22Rv1 (cell line): ENCODE measurements at regions not wholly inside any gene's neighbourhood (a gene's known extent, or its start where the extent isn't known, plus 50 kb on each side); places are given as distances from the start of the nearest gene placed in this dataset.
A peak's percentile ranks its signal among the peaks of the same experiment; 100 is the strongest.

Experiments
- H3K27ac ChIP-seq: fragments of 450-650 bp; 2 replicates; pipeline ENCODE4 v1.5.1; 2017
- ZFX ChIP-seq: fragments of 450-650 bp; IDR thresholded peaks from 2 replicates; pipeline ENCODE4 v1.6.1; 2017; ENCODE audit warnings: antibody characterized with exemption, borderline replicate concordance
- TF ChIP-seq, protein P1 (sequence below): fragments of 450-650 bp; IDR thresholded peaks from 2 replicates; pipeline ENCODE4 v1.5.1; 2017; ENCODE audit warnings: mild to moderate bottlenecking

DNA sequence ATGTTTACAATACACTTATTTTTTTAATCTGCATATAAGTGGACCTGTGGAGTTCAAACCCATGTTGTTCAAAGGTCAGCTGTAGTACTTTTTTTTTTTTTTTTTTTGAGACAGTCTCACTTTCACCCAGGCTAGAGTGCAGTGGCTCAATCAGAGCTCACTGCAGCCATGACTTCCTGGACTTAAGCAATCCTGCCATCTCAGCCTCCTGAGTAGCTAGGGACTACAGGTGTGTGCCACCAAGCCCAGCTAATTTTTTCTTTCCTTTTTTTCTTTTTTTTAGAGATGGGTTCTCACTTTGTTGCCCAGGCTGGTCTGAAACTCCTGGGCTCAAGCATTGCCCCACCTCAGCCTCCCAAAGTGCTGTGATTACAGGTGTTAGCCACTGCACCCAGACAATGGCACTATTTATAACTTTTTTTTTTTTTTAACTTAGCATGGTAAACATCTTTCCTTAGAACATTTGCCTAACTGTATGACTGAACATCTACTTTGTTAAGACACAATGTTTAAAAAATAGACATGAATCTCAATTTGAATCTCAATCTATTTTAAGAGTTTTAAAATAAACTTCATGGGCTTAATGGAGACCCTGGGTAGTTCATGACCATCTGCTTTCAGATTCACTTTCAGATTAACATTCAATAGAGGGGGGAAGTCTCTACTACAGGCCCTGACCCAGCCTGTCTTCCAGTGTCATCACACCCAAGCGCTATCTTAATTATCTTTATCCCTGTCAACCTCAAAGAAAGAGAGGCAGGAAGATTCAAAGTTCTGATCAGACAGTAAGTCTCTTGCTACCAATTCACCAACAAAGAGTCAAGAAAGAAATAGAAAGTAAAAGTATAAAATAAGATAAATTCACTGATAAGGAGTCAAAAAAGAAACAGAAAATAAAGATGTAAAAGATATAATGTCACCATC lies 97.7 kb upstream of the DOCK9 start:
- H3K27ac ChIP-seq: no peak overlapping the region
- TF ChIP-seq, protein P1, sequence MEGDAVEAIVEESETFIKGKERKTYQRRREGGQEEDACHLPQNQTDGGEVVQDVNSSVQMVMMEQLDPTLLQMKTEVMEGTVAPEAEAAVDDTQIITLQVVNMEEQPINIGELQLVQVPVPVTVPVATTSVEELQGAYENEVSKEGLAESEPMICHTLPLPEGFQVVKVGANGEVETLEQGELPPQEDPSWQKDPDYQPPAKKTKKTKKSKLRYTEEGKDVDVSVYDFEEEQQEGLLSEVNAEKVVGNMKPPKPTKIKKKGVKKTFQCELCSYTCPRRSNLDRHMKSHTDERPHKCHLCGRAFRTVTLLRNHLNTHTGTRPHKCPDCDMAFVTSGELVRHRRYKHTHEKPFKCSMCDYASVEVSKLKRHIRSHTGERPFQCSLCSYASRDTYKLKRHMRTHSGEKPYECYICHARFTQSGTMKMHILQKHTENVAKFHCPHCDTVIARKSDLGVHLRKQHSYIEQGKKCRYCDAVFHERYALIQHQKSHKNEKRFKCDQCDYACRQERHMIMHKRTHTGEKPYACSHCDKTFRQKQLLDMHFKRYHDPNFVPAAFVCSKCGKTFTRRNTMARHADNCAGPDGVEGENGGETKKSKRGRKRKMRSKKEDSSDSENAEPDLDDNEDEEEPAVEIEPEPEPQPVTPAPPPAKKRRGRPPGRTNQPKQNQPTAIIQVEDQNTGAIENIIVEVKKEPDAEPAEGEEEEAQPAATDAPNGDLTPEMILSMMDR: no peak
- TF ChIP-seq ZFX: no peak

DNA sequence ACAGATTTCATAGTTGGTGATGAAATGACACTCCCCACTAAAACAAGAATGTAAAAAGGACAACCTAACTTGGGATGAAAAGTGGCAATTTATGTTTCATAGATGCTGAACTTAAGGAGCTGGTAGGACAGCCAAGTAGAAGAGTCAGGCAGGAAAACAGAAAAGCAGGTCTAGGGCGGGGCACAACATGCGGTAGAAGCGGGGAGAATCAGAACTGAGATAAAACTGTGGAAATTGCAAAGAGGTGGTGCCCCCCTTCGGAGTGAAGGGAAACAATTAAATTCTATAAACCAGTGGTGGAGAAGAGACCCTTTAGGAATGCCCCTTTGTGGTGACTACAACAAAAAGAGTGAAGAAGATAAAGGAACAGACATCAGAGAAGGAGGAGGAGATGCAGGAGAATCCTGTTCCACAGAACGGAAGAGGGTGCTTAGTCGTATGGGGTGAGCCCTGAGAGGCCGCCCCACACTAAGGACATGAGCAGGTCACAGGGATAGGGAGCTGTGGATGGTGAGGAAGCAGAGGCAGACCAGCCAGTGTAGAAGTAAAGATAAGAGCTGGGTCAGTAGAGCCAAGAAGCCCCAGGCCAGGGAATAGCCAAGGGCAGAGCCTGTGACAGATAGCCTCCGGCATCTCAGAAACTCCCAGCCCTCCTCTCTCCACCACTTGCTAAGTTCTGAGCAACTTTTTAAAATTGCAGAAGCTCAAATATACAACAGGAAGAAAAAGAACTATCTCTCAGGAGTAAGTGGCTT lies 100.3 kb upstream of the DOCK9 start:
- no peak for TF ChIP-seq ZFX
- TF ChIP-seq, protein P1: no peak
- no peak overlapping the region for H3K27ac ChIP-seq

DNA sequence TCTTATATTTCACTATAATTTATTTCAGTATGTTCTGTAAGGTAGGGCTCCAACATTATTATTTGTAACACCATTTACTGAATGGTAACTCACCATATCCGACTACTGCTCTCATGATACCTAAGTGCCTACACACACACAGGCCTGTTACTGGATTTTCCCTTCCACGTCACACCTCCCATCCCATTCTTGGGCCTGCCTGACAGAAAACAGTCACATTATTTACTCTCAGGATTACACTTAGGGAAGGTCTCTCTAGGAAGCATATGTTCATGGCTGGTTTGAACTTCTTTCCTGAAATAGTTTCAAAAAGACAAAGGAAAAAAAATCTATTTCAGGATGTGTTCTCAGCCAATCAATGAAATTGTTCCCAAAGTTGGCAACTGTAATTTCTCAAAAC lies 102.3 kb upstream of the DOCK9 start:
- TF ChIP-seq, protein P1: no peak
- no peak for TF ChIP-seq ZFX

DNA sequence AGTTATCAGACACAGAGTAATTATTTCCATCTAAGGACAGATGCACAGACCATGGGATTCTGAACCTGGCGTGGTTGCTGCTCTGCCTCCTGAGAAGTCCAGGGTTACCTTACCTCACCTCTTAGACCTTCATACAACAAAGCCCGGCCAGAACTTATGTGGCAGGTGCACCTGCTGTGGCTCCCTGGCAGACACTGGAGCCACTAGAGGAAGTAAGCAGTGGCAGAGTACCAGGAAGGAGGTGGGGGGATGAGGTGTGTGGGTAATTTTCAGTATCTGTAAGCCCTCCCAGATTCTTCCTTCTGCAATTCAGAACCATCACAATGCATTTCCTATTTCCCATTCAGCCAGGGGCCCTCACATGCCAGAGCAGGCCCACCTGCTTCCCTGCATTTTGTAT lies 106.1 kb upstream of the DOCK9 start:
- TF ChIP-seq, protein P1: no peak
- TF ChIP-seq ZFX: no peak
- H3K27ac ChIP-seq: no peak overlapping the region

More for the DNA sequence above, 102.3 kb upstream of the DOCK9 start:
- no peak overlapping the region for H3K27ac ChIP-seq

DNA sequence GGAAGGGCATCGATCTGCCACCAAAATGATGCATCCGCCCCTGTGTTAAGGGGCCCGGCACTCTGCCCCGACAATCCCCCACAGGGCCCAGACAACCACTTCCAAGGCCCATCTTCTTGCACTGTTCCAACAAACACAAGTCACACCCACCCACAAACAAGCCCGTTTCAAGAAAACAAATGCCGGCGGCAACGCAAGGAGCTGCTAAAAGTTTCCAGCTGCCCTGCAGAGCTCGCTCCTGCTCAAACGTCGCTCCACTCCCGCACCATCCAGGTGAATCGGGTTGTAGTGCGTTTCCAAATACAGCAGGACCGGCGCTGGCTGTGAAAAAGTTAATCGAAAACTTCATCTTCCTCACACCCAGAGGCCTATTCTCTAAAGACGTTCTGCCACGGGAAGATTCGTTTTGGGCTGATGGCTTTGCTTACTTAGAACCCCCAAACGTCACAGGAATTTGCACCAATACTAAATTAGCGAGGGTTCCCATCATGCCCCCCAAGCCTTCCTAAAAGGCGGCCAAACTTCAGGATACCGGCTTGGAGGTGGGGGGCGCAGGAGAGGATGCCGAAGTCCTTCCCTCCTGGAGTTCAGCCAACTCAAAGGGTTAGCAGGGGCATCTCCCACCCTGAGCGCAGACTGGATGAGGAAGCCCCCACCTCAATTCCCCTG lies 107.4 kb upstream of the DOCK9 start:
- TF ChIP-seq, protein P1: no peak
- TF ChIP-seq ZFX: no peak
- H3K27ac ChIP-seq: no peak overlapping the region

DNA sequence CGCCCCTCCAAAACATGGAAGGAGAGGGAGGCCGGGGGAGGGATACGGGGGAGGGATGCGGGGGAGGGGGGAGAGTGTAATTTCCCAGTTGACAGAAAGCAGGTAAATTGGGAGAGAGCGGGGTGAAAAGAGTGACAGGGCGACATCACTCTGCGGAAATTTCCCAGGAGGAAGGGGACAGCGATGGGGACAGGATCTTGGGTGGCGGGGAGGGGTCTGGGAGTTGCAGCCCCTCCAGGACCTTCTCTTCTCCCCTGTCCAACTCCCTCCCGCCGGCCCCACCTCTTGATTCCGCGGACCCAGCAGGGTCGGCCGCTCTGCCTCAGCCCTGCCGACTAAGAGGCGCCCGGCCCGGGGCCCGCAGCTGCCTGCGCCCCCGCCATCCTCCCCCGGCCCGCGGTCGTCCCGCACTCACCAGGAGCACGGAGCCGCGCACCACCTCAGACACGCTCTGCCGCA lies 108.0 kb upstream of the DOCK9 start:
- no peak for TF ChIP-seq ZFX
- TF ChIP-seq, protein P1: no peak
- peak overlapping the region; percentile 83 for H3K27ac ChIP-seq
